Astrocyte of the hippocampus (primary cell): ENCODE measurements at regions not wholly inside any gene's neighbourhood (a gene's known extent, or its start where the extent isn't known, plus 50 kb on each side); places are given as distances from the start of the nearest gene placed in this dataset.

ENCODE experiments used
- DNase-seq: peaks from one replicate; pipeline ENCODE4 v3.0.0; 2011; ENCODE audit warnings: low read depth, low spot score

DNA sequence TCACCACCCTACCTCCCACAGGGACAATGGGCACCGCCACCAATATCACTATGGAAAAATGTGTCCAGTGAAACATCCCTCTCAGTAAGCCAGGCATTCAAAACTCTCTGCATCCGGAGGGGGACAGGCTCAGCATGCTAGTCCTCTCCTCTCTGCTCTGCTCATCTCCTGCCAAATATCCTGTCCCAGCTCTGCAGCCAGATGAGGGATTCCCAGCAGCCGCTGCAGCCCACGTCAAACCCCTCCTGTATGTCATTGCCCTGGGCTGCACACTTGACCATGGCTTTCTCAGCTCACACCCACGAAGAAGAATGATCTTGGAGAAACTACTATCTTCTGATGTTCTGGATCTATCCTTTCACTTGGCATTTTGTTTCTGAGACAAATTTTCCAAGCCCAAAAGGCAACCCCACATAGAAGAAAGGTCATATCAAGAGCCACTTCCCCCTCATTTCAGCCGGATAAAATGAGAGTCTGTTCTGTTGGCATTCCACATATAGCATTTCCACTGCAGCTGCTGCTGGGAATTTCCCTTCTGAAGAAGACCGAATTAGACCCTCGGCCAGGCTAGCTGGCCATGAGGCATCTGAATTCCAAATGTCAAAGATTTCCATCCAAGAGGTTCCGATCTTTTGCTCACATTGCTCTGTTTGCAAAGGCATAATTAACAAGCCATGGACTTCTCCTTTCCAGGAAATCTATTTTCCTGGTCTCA is 338.0 kb downstream of the ACTL7B start:
- no peak for DNase-seq

- no peak for DNase-seq
Observed at GRCh38 chr9:108516391-108516790, 339.4 kb downstream of the ACTL7B start.

- no peak for DNase-seq
Observed at GRCh38 chr9:108515856-108516255, 339.9 kb downstream of the ACTL7B start.

DNA sequence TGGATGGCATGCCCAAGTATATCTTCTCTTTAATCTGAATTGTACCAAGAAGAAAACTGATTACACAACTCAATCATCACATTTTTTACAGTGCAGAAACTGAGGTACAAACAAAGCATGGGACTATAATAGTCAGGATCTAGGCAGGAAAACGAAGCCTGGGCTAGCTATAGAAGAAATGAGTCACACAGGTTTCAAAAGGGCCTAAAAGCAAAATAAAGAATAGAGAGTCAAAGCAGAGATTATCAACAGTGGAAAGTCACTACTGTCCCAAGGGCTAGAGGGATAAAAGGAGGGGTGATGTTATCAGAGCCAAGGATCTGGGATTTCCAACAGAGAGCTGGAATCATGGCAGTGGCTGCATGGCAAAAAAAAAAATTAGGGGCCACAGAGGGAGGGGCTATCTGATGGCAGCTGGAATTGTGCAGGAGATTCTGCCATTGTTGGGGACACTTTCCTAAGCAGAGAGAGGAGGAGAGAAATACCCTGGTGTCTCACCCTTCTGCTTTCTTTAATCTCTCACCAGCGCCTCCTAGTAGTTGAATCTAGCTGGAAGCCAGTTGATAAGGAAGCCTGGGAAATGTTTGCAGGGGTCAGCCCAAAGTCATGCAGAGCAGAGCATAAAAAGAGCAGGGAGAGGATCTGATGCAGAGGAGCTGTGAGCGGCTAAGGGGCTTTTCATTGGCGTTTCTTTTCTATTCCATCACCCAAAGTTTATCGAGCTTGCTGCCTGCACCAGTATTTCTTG is 343.2 kb downstream of the ACTL7B start:
- no peak for DNase-seq

DNA sequence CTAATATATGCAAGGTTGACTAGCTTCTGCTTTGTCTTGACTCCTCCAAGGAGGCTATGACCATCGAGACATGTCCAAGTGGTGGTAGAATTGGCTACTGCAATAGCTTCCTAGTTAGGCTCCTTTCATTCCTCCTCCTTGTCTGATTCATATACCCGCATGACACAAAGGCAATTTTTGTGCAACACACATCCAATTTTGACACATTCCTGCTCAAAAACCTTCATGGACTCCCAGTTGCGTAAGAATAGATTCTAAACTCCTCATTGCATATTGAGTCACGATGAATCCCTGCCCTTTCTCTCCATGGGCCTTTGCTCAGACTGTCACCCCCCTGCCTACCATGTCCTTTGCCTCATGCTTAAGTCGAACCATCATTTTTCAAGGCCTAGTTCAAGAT is 344.5 kb downstream of the ACTL7B start:
- no peak for DNase-seq

DNA sequence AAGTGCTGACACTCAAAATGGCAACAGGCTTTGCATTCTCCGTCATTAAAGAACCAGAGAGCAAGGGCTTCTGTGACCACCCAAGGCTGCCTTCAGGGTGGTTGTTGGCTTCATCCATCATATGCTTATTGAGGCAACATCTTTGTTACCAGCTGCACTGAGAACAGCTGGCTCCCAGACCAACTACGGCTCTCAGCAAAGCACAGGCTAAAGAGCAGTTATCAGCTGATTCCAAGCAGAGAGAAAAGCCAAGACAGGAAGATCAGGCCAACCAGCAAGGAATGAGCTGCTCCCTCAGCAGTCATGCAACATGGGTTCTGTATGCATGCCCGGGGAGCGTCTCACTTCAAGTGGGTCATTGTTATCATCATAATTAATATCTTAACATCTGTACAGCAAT is 358.9 kb downstream of the ACTL7B start:
- DNase-seq, result no peak

DNA sequence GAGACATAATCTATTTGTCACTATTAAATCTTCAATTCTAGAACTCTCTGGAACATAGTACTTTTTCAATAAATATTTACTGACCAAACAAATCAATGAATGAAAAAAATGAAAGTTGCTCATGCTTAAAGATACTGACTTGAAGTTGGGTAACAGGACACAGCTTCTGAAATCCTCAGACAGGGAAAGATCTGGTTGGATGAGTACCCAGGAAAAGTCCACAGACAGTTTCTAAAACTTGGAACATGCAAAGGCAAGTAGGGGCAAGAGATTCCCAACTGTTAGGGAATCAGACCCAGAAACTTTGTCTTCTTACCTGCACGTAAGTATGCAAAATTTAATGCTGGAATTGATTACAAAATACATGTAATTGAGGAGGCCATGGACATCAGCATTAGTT is 366.2 kb downstream of the ACTL7B start:
- DNase-seq, result no peak

DNA sequence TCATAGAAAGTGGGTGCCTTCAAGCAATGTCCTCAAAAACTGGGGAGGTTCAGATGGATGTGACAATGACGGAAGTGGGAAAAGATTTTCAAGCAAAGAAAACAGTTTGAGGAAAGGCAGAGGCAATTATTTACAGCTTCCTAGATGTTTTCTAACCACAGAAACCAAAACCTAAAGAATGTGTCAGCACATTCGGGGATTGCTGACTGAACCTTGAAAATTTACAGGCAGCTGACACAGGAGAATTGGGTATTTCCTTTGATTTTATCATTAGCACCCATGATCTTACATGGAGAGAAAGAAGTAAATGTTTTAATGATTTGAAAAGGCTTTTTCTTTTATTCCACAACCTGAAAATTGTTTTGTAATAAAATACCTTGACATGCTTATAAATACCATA is 369.0 kb downstream of the ACTL7B start:
- peak; percentile 34 for DNase-seq

DNA sequence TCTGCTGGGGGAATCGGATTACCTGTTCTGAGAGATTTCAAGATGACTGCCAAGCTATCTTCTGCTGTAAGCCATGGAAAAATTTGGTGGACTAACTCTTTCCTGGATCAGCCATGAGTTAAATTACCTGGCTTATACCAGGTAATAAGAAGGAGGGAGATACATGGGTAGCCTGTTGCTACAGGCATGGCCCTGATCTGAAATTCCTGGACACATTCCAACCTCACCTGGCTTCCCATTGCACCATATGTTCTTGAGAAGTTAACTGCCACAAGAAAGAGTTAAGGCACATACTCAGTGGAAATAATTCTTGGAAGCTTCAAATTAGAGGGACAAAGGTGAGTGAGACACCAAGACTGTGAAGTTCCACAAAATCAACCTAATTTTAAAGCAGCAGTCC is 371.3 kb downstream of the ACTL7B start:
- no peak for DNase-seq

GRCh38 chr9:108483676-108484075 is 372.1 kb downstream of the ACTL7B start:
- DNase-seq, result no peak

DNA sequence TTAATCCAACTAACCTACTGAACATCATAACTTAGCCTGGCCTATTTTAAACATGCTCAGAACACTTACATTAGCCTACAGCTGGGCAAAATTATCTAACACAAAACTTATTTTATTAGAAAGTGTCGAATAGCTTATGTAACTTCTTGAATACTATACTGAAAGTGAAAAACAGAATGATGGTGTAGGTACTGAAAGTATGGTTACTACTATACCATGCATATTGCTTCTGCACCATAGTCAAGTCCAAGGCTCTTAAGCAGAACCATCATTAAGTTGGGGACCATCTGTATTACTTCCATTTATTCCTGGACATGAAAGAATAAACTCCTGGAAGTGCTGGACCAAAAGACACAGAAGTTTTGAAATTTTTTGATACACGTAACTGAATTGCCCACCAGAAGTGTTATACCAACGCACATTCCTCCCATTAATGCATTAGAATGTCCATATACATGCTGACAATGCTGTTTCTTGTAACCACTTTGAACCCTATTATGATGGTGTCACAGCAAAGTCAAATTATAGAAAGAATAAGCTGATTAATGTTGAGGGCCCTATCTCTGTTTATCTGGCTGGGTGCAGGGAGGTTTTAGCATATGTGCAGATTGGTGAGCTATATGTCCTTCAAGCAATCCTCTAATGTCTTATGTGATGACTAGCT is 375.7 kb downstream of the ACTL7B start:
- DNase-seq, result no peak

DNA sequence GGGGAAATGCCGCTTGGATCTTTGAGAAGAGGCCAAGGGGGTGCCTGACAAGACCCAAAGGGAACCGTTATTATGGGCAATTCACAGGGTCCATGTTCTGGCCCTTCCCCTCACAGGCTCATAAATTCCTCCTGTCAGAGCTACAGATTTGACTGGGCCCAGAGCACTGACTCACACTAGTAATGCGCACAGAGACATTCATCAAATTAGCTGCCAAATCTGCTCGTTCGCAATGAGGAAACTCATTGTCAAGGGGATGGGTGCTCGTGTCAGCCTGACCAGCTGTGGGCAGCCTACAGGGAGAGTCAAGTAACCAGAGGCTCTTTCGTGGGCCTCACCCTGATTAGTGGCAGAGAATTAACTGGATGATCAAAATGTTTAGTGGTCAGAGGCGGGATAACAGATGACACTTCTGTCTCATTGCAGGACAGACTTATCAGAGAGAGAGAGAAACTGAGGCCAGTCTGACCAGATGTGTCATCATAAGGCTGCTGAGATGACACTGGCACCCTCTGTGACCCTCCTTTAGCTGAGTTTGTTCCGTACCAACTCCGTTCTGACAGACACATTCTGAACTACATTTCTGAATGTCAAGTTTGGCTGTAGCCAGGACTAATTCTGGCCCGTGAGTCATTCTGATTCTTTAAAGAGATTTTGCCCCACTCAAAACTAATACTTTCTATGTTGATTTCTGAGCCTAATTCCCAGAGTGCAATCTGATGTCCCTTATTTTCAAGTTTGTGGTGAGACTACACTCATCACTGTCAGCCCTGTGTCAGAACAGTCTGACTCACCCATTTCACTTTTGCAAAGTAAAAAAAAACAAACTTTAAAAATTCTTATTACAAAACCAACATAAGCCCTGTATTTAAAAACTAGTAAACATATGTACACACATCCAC is 377.1 kb downstream of the ACTL7B start:
- DNase-seq, result peak; percentile 80

DNA sequence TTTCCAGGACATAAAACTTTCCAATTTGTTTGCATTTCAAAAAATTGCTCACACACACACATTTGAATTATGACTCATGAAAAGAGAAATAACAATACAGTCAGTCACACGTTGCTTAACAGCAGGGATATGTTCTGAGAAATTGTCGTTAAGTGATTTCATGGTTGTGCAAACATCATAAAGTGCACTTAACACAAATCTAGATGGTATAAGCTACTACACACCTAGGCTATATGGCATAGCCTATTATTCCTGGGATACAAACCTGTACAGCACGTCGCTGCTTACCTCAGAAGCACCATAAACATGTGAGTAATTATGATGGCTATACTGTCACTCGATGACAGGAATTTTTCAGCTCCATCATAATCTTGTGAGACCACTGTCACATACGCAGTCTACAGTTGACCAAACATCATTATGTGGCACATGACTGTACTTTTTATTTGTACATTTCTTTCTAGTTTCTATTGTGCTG is 378.2 kb downstream of the ACTL7B start:
- DNase-seq, result no peak

DNA sequence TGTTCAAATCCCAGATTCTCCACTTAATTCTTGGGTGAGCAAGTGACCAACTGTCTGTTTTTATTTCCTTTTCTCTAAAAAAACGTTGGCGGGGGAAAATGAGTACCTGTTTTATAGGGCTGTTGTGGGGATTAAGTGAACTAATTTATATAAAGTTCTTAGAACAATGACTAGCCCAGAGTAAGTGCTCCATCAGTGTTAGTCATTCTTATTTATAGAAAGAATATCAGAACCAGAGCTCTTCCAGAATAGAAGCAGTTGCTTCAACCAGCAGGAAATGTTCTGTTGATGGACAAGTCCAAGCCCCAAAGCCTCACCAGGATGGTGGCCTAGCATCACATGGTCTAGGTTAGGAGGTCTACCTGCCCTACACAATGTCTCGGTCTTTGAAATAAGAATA is 379.2 kb downstream of the ACTL7B start:
- DNase-seq, result no peak

DNA sequence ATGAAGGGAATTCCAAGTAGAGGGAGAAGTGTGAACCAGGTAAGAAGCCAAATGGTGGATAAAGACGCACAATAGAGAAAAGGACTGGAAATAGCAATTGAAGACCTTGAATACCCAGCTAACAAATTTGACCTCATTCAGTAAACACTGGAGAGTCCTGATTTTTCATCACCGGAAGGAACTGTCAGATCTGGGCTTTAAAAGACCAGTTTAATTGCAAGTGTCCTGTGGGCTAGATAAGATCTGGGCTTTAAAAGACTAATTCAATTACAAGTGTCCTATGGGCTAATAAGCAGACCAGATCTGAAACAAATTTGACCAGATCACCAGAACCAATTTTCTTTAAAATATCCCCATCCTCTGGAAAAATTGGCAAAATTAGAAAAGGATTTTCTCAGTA is 380.0 kb downstream of the ACTL7B start:
- DNase-seq, result no peak

- peak; percentile 19 for DNase-seq
Observed at GRCh38 chr9:108474356-108474755, 381.4 kb downstream of the ACTL7B start.

DNA sequence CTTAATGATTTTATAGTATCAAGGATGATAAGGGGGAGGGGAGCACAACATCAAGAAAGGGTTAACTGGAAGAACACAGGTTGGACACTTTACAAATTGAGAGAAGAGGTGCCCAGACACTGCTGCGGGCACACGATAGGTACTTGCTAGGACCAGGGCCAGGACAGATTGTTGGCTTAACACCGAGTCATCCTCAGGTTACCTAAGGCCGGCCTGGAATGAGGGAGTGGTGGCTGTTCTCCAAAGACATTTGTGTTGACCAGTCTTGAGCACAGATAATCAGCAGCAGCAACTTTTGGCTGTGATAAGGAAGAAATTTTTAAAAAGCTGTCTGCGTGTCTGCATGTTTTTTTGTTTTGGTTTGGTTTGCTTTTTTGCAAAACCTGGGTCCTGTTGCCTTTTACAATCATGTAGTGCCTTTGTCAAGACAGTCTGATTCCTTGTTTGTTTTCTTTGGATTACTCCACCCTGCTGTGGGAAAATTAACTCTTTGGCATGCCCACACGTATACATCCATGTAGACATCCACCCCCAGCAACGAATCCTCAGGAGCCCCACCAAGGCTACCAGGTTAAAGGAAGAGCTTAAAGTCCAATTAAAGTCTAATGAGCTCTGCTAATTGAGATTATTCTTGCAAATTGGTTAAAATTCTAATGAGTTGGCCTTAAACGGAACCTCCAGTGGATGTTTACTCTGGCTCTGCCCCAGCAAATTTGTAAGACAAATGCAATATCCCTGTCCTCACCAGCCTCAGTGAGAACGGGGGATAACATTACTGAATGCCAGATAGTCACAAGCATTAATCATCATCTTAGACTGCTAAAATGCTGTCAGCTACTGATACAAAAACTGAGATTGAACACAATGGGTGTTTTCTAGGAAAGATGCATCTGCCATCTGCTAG is 382.3 kb downstream of the ACTL7B start:
- DNase-seq, result peak; percentile 64

- DNase-seq, result peak; percentile 55
Observed at GRCh38 chr9:108469654-108470053, 386.1 kb downstream of the ACTL7B start.

GRCh38 chr9:108468364-108468763 is 387.4 kb downstream of the ACTL7B start:
- peak; percentile 46 for DNase-seq

DNA sequence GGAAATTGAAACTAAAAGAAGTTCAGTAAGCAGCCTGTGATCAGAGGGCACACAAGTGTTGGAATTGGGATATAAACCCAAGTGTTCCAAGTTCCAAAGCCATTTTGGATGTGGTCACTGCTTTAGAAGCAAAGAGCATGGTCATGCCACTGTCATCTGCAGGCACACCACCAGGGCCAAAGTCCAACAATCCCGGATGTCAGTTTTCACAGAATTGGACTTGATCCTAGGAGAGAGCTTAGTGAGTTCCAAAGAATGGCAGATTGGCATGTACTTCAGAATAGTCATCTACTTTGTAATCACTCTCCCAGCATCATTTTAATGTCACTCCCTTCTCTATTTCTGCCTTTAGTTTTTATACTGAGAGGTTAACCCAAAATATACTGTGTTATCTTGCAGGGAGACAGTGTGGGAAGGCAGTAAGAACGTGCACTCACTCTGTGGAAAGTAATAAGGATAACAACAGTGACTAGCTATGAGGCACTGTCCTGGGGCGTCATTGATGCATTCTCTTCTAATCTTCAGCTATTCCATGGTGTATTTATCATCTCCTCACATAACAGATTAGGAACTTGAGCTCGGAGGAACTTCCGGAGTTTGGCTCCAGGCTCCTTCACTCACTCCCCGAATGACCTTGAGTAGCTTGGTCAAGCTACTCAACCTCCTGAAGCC is 388.0 kb downstream of the ACTL7B start:
- DNase-seq, result no peak
